ENCODE measurements at regions not wholly inside any gene's neighbourhood (a gene's known extent, or its start where the extent isn't known, plus 50 kb on each side); places are given as distances from the start of the nearest gene placed in this dataset.

GRCh38 chr18:65363911-65364632 lies 386.7 kb upstream of the CDH7 start:
- no peak for TF ChIP-seq MAX (IDR thresholded peaks at IDR 0.05; ENCODE audit: low read depth, low read length)
- TF ChIP-seq, protein P1, sequence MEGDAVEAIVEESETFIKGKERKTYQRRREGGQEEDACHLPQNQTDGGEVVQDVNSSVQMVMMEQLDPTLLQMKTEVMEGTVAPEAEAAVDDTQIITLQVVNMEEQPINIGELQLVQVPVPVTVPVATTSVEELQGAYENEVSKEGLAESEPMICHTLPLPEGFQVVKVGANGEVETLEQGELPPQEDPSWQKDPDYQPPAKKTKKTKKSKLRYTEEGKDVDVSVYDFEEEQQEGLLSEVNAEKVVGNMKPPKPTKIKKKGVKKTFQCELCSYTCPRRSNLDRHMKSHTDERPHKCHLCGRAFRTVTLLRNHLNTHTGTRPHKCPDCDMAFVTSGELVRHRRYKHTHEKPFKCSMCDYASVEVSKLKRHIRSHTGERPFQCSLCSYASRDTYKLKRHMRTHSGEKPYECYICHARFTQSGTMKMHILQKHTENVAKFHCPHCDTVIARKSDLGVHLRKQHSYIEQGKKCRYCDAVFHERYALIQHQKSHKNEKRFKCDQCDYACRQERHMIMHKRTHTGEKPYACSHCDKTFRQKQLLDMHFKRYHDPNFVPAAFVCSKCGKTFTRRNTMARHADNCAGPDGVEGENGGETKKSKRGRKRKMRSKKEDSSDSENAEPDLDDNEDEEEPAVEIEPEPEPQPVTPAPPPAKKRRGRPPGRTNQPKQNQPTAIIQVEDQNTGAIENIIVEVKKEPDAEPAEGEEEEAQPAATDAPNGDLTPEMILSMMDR (IDR thresholded peaks at IDR 0.05; ENCODE audit: low read depth, low read length) = no peak
